ENCODE measurements at regions not wholly inside any gene's neighbourhood (a gene's known extent, or its start where the extent isn't known, plus 50 kb on each side); places are given as distances from the start of the nearest gene placed in this dataset.
"Not testable (repeated sequence)": the region's sequence is repeated elsewhere in the genome, so short reads cannot be mapped to it uniquely, and the experiment has no call there.

DNA sequence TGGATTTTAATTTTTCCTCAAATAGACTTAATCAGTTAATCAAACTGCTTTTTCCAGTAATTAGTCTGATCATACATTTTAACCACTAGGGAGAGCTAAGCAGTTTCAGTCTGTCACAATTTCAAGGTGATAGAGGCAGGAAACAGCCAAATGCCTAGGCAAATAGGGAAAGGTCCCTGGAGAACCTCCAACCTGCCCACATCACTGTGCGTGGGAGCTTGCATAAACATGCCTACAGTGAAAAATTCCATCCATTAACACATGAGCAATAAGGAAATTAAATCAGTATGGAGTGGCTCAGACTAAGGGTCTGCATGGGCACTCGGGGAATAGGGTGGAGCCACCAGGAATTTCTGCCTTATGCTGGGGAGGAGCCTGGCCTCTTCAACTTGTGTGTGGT lies 74.6 kb downstream of the AASDHPPT start:
- H3K4me1 Mint-ChIP-seq: no peaks in the 10 kb centered on the region
- H3K4me3 Mint-ChIP-seq: no peak overlapping the region
- peaks cover 20% of the 10 kb centered on the region for H3K27me3 Mint-ChIP-seq
- ATAC-seq (no peak), DNase-seq (no peak)
- peaks cover 2% of the 10 kb centered on the region in 2 donors for H3K9me3 Mint-ChIP-seq
- no peak overlapping the region for H3K27ac Mint-ChIP-seq

DNA sequence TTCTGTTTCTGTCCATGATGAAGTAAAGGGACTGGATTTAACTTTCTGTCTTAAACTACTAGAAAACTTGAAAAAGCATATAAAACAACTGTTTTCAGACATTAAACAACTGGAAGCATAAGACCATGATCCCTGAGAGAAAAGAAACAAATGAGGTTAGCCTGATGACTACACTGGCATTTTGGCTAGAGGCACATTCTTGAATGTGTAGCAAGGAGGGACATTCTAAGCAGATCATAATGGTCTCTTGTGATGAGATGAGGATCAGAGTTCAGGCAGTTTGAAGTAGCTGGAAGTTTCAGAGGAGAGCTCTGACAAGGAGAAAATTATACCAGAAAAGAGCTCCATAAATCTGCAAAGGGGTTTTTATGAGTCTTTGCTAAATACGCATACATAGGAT lies 75.4 kb downstream of the AASDHPPT start:
- H3K27ac Mint-ChIP-seq: no peak overlapping the region
- H3K27me3 Mint-ChIP-seq: peaks cover 20% of the 10 kb centered on the region
- H3K9me3 Mint-ChIP-seq: no peaks in the 10 kb centered on the region
- no peaks in the 10 kb centered on the region for H3K4me1 Mint-ChIP-seq
- DNase-seq: no peak
- no peak for ATAC-seq
- no peak overlapping the region for H3K4me3 Mint-ChIP-seq

GRCh38 chr11:106156290-106156937 lies 79.0 kb downstream of the AASDHPPT start:
- no peaks in the 10 kb centered on the region for H3K4me1 Mint-ChIP-seq
- H3K9me3 Mint-ChIP-seq: no peaks in the 10 kb centered on the region
- peaks cover 14% of the 10 kb centered on the region for H3K27me3 Mint-ChIP-seq
- H3K4me3 Mint-ChIP-seq: no peak overlapping the region
- no peak for ATAC-seq
- H3K27ac Mint-ChIP-seq: no peak overlapping the region
- DNase-seq: no peak

DNA sequence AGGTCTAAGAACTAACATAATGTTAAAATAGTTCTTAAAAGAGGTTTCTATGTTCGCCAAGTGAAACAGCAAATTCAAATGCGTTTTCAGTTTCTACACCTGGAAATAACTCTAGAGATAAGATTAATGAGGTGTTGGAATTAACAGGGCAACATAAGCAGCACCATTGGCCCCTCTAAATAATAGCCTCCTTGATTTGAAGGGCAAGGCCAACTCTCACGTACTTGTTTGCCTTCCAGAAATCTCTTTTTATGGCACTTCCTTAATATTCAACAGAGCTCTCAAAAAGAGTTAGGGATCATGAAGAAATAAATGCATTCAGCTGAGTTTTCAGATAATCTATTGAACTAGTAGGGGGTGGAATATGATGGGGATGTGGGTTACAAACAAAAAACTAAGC lies 80.9 kb downstream of the AASDHPPT start:
- DNase-seq: no peak
- no peaks in the 10 kb centered on the region for H3K9me3 Mint-ChIP-seq
- H3K4me1 Mint-ChIP-seq: no peaks in the 10 kb centered on the region
- H3K4me3 Mint-ChIP-seq: no peak overlapping the region
- H3K27me3 Mint-ChIP-seq: peaks cover 13% of the 10 kb centered on the region
- H3K27ac Mint-ChIP-seq: no peak overlapping the region
- ATAC-seq: no peak

- DNase-seq (no peak), ATAC-seq (no peak)
- no peak overlapping the region for H3K27ac Mint-ChIP-seq
- no peaks in the 10 kb centered on the region for H3K4me1 Mint-ChIP-seq
- H3K9me3 Mint-ChIP-seq: no peaks in the 10 kb centered on the region
- H3K4me3 Mint-ChIP-seq: no peak overlapping the region
- no peaks in the 10 kb centered on the region for H3K27me3 Mint-ChIP-seq
Measured at GRCh38 chr11:106159836-106160235, 82.4 kb downstream of the AASDHPPT start.

DNA sequence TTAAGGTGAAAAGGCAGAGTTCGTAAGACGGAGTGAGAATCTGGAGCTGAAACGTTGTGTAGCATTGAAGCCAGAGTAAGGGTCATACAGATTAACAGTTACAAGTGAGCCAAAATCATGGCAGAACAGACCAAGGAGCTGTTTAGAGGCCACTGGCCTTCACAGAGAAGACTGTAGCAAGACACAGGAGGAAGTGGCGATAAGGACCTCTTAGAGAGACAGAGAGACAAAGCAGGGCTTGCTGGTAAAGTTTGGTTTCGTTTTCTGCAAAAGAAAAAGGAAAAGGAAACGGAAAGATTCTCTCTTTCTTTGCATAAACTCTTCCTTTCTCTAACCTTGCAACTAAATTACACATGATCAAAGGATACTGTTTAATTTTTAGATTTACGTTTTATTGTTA lies 83.0 kb downstream of the AASDHPPT start:
- no peaks in the 10 kb centered on the region for H3K27me3 Mint-ChIP-seq
- no peak for ATAC-seq

DNA sequence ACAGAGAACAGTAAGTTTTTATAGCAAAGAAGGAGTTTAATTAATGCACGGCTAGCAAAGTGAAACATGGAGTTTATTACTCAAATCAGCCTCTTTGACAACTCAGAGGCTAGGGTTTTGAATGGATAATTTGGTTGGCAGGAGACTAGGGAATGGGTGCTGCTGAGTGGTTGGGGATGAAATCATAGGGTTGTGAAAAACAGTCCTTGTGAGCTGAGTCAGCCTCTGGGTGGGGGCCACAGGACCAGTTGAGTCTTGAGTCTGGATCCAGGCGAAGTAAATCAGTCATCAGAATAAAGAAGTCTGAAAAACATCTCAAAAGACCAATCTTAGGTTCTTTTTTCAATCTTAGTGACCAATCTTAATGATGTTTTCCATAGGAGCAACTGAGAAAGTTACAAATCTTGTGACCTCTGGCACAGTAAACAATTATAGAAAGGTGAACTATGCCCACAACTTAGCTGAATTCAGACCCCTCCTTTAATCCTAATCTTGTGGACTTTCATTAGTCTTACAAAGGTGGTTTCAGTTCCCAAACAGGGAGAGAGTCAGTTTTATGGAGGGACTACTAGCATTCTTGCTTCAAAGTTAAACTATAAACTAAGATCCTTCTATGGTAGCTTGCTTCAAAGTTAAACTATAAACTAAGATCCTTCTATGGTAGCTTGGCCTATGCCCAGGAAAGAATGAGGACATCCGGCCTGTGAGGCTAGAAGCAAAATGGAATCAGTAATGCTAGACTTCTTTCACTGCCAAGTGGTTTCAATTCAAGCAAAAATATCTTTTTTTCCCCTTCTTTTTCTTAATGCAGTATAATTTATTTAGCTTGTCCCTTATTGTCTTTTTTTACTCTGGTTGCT lies 84.5 kb downstream of the AASDHPPT start:
- Mint-ChIP-seq H3K27me3 (no peaks in the 10 kb centered on the region), H3K27ac (no peak overlapping the region), H3K4me3 (no peak overlapping the region), H3K4me1 (no peaks in the 10 kb centered on the region), H3K9me3 (peaks cover 6 to 15% of the 10 kb centered on the region in 2 donors)
- ATAC-seq (no peak), DNase-seq (no peak)

More for the DNA sequence above, 83.0 kb downstream of the AASDHPPT start:
- DNase-seq: no peak
- H3K27ac Mint-ChIP-seq: no peak overlapping the region
- no peaks in the 10 kb centered on the region for H3K4me1 Mint-ChIP-seq
- peaks cover 0 to under 1% of the 10 kb centered on the region in 2 donors for H3K9me3 Mint-ChIP-seq
- H3K4me3 Mint-ChIP-seq: no peak overlapping the region

GRCh38 chr11:106167085-106167484 lies 89.6 kb downstream of the AASDHPPT start:
- DNase-seq (no peak), ATAC-seq (no peak)
- no peaks in the 10 kb centered on the region for H3K4me1 Mint-ChIP-seq
- no peak overlapping the region for H3K27ac Mint-ChIP-seq
- no peak overlapping the region for H3K4me3 Mint-ChIP-seq
- H3K9me3 Mint-ChIP-seq: peaks cover 12 to 24% of the 10 kb centered on the region in 2 donors
- no peaks in the 10 kb centered on the region for H3K27me3 Mint-ChIP-seq

DNA sequence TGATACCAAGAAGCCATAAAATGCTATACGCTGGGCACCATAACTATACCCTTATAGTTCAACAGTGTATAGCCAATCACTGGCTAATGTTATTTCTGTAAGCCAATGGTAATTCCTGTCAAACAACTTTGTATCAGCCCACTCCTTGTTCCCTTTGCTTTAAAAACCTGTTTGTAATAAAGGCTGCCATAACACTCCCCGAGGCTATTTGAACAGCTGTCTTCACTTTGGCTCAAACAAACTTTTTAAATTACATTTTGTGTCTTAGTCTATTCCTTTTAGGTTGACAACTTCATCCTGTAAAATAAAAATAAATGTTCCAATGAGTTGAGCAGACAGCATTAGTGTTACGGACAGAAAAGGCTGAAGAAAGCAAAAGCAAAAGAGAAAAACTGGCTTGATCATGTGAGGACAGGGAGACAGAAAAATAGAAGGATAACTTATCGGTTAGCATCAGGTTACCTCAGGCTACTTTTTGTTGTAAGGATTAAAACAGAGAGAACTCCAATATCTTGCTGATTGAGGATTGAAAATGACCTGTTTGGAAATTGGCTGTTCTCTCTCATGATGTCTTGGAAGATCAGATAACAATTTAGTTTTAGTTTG lies 95.0 kb downstream of the AASDHPPT start:
- no peaks in the 10 kb centered on the region for H3K27me3 Mint-ChIP-seq
- no peak overlapping the region for H3K4me3 Mint-ChIP-seq
- H3K4me1 Mint-ChIP-seq: no peaks in the 10 kb centered on the region
- ATAC-seq (no peak), DNase-seq (no peak)
- peak overlapping the region in 1 of 2 donors; percentile 66 for H3K27ac Mint-ChIP-seq
- peaks cover under 1 to 4% of the 10 kb centered on the region in 2 donors for H3K9me3 Mint-ChIP-seq

- DNase-seq (no peak), ATAC-seq (no peak)
- H3K27me3 Mint-ChIP-seq: no peaks in the 10 kb centered on the region
- no peaks in the 10 kb centered on the region for H3K4me1 Mint-ChIP-seq
- no peak overlapping the region for H3K4me3 Mint-ChIP-seq
- H3K9me3 Mint-ChIP-seq: no peaks in the 10 kb centered on the region
- no peak overlapping the region for H3K27ac Mint-ChIP-seq
Measured at GRCh38 chr11:106173291-106173690, 95.8 kb downstream of the AASDHPPT start.

- not testable (repeated sequence) for H3K27ac Mint-ChIP-seq, H3K4me3 Mint-ChIP-seq, DNase-seq, ATAC-seq, H3K4me1 Mint-ChIP-seq, H3K27me3 Mint-ChIP-seq, H3K9me3 Mint-ChIP-seq
Measured at GRCh38 chr11:106174003-106174402, 96.5 kb downstream of the AASDHPPT start.

GRCh38 chr11:106176817-106177216 lies 99.4 kb downstream of the AASDHPPT start:
- Mint-ChIP-seq H3K27me3 (no peaks in the 10 kb centered on the region), H3K9me3 (no peaks in the 10 kb centered on the region), H3K4me3 (no peak overlapping the region)

DNA sequence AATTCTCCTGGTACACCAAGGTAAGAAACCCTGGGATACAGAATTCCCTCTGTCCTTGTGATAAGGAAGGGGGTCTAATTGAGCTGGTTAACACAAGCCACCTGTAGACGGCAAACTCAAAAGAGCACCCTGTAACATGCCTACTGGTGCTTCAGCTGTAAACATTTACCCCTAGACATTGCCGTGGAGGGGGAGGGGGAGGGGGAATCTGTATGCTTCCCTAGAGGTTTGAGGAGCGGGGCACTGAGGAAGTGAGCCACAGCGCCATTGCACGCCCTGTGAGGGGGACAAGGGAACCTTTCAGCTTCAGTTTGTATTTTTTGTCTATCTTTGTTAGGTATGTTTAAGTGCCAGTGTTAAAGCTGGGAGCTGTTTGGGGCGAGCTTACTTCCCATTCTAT lies 99.8 kb downstream of the AASDHPPT start:
- no peak for DNase-seq
- no peaks in the 10 kb centered on the region for H3K9me3 Mint-ChIP-seq
- H3K4me3 Mint-ChIP-seq: no peak overlapping the region
- H3K4me1 Mint-ChIP-seq: no peaks in the 10 kb centered on the region
- no peak for ATAC-seq
- no peak overlapping the region for H3K27ac Mint-ChIP-seq
- no peaks in the 10 kb centered on the region for H3K27me3 Mint-ChIP-seq

More at GRCh38 chr11:106176817-106177216, 99.4 kb downstream of the AASDHPPT start:
- Mint-ChIP-seq H3K27ac (no peak overlapping the region), H3K4me1 (no peaks in the 10 kb centered on the region)
- ATAC-seq (no peak), DNase-seq (no peak)

DNA sequence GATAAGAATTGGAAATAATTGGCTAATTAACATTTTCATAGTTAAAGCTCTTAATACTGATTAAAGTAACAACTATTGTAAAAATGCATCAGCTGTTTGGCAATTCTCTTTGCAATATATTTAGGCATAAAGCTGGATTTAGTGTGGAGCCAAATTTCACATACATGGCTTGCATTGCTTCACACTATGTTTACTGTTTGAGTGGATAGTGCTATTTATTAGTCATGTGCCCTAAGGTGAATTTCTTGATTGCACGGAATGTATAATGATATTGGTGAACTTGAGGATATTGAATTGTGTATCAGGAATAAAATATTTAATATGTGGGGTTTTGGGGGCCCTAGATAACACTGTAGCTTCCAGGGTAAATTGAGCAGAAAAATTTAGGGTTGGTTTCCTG lies 100.9 kb downstream of the AASDHPPT start:
- no peak overlapping the region for H3K4me3 Mint-ChIP-seq
- H3K4me1 Mint-ChIP-seq: no peaks in the 10 kb centered on the region
- no peaks in the 10 kb centered on the region for H3K9me3 Mint-ChIP-seq
- DNase-seq: no peak
- H3K27ac Mint-ChIP-seq: no peak overlapping the region
- ATAC-seq: no peak
- no peaks in the 10 kb centered on the region for H3K27me3 Mint-ChIP-seq

DNA sequence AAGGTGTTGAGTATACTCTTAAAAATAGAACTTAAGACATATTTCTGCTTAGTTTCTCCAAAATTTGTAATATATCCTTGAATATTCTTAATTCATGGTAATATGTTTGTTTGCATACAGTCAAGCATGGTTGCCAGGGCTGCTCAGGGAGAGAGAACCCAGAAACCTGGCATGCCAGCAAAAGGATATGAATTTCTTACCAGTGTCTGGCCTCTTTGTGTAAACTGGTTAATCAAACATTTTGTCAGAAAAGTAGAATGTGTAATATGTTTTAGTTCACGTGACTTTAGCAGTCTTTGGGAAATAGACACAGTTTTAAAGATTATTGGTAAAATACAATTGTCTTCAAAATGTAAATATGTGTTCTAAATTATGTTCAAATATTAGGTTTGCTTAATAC lies 101.6 kb downstream of the AASDHPPT start:
- H3K4me3 Mint-ChIP-seq: no peak overlapping the region
- no peaks in the 10 kb centered on the region for H3K9me3 Mint-ChIP-seq

DNA sequence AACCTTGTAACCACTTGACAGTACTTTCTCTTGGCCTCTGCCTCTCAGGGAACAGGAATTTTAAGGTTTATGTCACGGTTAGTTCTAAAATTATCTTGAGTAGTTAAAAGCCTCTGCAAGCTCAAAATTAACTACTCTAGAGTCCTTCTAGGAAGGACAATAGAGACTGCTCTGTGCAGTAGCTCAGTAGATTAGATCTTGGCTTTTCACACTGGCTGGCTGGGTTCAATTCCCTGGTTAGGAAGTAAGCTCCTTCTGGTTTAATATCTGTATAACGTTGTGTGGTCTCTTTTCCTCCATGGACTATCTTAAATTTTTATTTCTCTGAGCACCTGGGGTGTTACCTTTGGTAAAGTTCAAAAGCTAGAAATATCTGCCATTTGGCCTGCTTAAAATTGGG lies 109.2 kb downstream of the AASDHPPT start:
- H3K27me3 Mint-ChIP-seq: no peaks in the 10 kb centered on the region
- H3K27ac Mint-ChIP-seq: peak overlapping the region in 1 of 2 donors; percentile 42
- ATAC-seq (no peak), DNase-seq (no peak)
- no peaks in the 10 kb centered on the region for H3K4me1 Mint-ChIP-seq
- no peaks in the 10 kb centered on the region for H3K9me3 Mint-ChIP-seq
- H3K4me3 Mint-ChIP-seq: no peak overlapping the region

More for the DNA sequence above, 101.6 kb downstream of the AASDHPPT start:
- DNase-seq (no peak), ATAC-seq (no peak)
- Mint-ChIP-seq H3K27me3 (no peaks in the 10 kb centered on the region), H3K27ac (no peak overlapping the region), H3K4me1 (no peaks in the 10 kb centered on the region)
